ENCODE measurements at regions not wholly inside any gene's neighbourhood (a gene's known extent, or its start where the extent isn't known, plus 50 kb on each side); places are given as distances from the start of the nearest gene placed in this dataset.
"Not testable (repeated sequence)": the region's sequence is repeated elsewhere in the genome, so short reads cannot be mapped to it uniquely, and the experiment has no call there.

DNA sequence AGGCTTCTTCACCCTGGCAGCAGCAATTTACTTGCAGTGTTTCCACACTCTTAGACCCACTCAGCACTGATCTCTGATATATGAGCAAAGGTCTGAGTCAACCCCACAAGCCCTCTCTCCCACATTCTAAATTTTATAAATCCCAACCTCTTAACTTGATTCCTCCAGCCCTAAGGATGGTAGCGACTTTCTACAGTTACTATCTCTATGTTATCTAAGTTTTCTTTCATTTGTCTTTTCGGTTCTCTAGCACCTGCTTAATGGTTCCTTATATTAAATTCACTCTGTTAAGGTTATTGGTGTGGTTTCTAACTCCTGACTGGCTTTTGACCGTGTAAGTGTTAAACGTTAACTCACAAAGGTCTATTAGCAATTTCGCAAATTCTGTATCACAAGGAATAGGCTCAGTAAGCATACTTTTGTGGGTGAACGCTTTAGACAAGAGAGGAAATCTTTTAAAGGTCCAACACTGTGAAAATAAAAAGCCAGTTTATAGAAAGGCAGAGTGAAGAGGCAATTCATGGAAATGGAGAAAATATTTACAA lies 99.3 kb downstream of the DLEU7 start:
- Mint-ChIP-seq H3K27me3 (ENCODE audit: low read depth, poor library complexity) (peaks cover 3% of the 10 kb centered on the region), H3K9me3 (peaks cover 3% of the 10 kb centered on the region), H3K4me1 (no peaks in the 10 kb centered on the region), H3K36me3 (ENCODE audit: low read depth) (no peaks in the 10 kb centered on the region), H3K27ac (no peak overlapping the region), H3K4me3 (no peak overlapping the region)
- DNase-seq, result no peak
- TF ChIP-seq, protein P1, sequence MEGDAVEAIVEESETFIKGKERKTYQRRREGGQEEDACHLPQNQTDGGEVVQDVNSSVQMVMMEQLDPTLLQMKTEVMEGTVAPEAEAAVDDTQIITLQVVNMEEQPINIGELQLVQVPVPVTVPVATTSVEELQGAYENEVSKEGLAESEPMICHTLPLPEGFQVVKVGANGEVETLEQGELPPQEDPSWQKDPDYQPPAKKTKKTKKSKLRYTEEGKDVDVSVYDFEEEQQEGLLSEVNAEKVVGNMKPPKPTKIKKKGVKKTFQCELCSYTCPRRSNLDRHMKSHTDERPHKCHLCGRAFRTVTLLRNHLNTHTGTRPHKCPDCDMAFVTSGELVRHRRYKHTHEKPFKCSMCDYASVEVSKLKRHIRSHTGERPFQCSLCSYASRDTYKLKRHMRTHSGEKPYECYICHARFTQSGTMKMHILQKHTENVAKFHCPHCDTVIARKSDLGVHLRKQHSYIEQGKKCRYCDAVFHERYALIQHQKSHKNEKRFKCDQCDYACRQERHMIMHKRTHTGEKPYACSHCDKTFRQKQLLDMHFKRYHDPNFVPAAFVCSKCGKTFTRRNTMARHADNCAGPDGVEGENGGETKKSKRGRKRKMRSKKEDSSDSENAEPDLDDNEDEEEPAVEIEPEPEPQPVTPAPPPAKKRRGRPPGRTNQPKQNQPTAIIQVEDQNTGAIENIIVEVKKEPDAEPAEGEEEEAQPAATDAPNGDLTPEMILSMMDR (IDR thresholded peaks at IDR 0.05), result no peak

DNA sequence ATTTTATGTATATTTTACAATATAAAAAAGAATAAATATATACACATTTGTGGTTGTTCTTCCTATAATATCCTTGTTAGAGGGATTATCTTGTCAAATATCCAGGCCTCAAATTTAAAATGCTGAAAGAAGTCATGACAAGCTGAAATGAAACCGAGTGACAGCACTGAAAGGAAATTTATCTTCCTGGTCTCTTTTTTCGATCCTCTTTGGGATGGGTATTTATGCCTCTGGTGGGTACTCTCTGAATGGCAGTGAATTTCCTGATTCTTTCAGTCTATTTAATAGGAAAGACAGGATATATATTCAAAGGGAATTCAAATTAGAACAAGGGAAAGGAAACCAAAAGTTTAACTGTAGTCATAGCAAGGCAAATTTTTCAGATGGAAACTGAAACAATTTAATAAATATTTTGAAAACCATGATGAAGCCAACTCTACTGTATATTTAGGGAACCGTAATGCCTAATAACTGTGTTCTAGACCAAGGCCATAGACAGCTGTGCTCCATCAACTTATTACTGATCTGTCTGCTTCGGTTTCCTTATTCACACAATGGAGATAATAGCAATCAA lies 97.9 kb downstream of the DLEU7 start:
- Mint-ChIP-seq H3K36me3 (ENCODE audit: low read depth) (peaks cover 6% of the 10 kb centered on the region), H3K27me3 (ENCODE audit: low read depth, poor library complexity) (peaks cover 3% of the 10 kb centered on the region), H3K27ac (no peak overlapping the region), H3K4me3 (no peak overlapping the region), H3K4me1 (no peaks in the 10 kb centered on the region), H3K9me3 (peaks cover 18% of the 10 kb centered on the region)
- TF ChIP-seq, protein P1 (IDR thresholded peaks at IDR 0.05), result no peak
- DNase-seq, result no peak

DNA sequence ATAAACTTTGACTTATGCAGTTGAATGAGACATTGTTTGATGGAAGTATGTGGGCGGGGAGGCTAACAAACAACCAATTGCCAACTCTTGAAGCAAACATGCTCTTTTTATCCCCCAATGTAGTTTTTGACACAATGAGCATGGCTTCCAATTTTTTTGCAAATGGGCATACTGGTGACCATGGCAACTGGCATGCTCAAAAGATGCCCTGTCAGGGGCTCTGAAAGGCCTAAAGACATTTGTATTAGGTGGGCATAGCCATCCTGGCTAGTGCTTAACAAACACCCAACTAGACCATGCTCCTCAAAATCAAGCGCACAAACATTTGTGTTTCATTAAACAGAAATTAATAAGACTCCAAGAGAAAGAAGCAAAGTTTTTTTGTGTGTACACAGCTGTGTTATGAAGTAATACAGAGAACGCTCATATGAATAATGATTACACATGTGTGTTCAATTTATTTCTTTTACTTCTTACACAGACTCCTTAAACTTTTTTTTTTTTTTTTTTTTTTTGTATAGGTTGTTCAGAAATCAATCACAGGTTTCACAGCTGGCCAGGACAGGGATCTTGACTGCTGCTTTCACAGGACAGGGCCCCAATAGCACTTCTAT lies 95.6 kb downstream of the DLEU7 start:
- TF ChIP-seq, protein P1 (IDR thresholded peaks at IDR 0.05), result no peak
- H3K27me3 Mint-ChIP-seq (ENCODE audit: low read depth, poor library complexity), result peaks cover 3% of the 10 kb centered on the region
- DNase-seq, result no peak
- H3K9me3 Mint-ChIP-seq, result peaks cover 30% of the 10 kb centered on the region
- no peak overlapping the region for H3K4me3 Mint-ChIP-seq
- H3K4me1 Mint-ChIP-seq, result no peaks in the 10 kb centered on the region
- peaks cover 13% of the 10 kb centered on the region for H3K36me3 Mint-ChIP-seq (ENCODE audit: low read depth)
- H3K27ac Mint-ChIP-seq, result no peak overlapping the region

DNA sequence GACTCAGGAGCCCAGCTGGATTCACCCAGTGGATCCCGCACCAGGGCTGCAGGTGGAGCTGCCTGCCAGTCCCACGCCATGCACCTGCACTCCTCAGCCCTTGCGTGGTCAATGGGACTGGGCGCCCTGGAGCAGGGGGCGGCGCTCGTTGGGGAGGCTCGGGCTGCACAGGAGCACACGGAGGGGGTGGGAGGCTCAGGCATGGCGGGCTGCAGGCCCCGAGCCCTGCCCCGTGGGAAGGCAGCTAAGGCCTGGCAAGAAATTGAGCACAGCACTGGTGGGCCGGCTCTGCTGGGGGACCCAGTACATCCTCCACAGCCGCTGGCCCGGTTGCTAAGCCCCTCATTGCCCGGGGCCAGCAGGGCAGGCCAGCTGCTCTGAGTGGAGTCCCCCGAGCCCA lies 90.3 kb downstream of the DLEU7 start:
- DNase-seq; H3K4me3 Mint-ChIP-seq; H3K27me3 Mint-ChIP-seq (ENCODE audit: low read depth, poor library complexity); H3K4me1 Mint-ChIP-seq; H3K27ac Mint-ChIP-seq: not testable (repeated sequence)
- Mint-ChIP-seq H3K9me3 (peaks cover 75% of the 10 kb centered on the region), H3K36me3 (ENCODE audit: low read depth) (peaks cover 51% of the 10 kb centered on the region)

DNA sequence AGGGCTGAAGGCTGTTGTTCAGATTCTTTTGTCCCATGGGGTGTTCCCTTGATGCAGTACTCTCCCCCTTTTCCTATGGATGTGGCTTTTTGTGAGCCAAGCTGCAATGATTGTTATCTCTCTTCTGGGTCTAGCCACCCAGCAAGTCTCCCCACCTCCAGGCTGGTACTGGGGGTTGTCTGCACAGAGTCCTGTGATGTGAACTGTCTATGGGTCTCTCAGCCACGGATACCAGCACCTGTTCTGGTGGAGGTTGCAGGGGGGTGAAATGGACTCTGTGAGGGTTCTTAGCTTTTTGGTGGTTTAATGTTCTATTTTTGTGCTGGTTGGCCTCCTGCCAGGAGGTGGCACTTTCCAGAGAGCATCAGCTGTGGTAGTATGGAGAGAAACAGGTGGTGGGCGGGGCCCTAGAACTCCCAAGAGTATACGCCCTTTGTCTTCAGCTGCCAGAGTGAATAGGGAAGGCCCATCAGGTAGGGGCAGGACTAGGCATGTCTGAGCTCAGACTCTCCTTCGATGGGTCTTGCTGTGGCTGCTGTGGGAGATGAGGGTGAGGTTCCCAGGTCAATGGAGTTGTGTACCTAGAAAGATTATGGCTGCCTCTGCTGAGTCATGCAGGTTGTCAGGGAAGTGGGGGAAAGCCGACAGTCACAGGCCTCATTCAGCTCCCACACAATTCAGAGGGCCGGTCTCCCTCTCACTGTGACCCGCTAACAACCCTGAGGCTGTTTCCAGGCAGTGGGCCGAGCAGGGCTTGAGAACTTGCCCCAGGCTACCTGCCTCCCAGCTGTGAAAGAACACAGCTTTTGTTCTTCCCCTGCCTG lies 87.4 kb downstream of the DLEU7 start:
- H3K4me1 Mint-ChIP-seq; DNase-seq; H3K4me3 Mint-ChIP-seq; H3K27me3 Mint-ChIP-seq (ENCODE audit: low read depth, poor library complexity); H3K27ac Mint-ChIP-seq: not testable (repeated sequence)
- peaks cover 56% of the 10 kb centered on the region for H3K36me3 Mint-ChIP-seq (ENCODE audit: low read depth)
- H3K9me3 Mint-ChIP-seq, result peaks cover 69% of the 10 kb centered on the region

DNA sequence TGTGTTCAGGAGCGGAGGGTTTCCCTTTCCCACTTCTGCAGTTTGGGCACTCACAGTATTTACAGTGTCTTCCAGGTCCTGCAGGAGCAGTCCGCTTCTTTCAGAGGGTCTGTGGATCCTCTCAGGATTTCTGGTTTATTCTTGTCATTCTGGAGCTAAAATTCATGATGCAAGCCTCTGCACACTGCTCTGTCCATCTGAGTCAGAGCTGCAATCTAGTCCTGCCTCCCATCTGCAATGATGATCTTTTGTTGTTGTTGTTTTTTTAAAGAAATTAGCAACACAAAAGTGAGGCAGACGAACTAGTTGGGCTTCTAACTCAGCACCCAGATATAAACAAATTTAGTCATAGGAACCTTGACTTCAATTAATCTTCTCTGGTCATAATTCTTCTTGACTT lies 86.5 kb downstream of the DLEU7 start:
- peaks cover 10% of the 10 kb centered on the region for H3K4me1 Mint-ChIP-seq
- DNase-seq, result no peak
- peaks cover 65% of the 10 kb centered on the region for H3K9me3 Mint-ChIP-seq
- TF ChIP-seq, protein P1 (IDR thresholded peaks at IDR 0.05), result no peak
- no peak overlapping the region for H3K4me3 Mint-ChIP-seq
- peaks cover 4% of the 10 kb centered on the region for H3K27me3 Mint-ChIP-seq (ENCODE audit: low read depth, poor library complexity)
- H3K36me3 Mint-ChIP-seq (ENCODE audit: low read depth), result peaks cover 59% of the 10 kb centered on the region
- H3K27ac Mint-ChIP-seq, result no peak overlapping the region

Measured in nephron progenitor cell (in vitro differentiated cells).